HG02798 (cell line): ENCODE measurements at regions not wholly inside any gene's neighbourhood (a gene's known extent, or its start where the extent isn't known, plus 50 kb on each side); places are given as distances from the start of the nearest gene placed in this dataset.

Experiments used
- ATAC-seq: cut with Tn5 transposase; IDR thresholded peaks from one replicate; pipeline ENCODE4 v1.9.1; 2021; ENCODE audit warnings: mild to moderate bottlenecking; ENCODE audit not compliant: unreplicated experiment, poor library complexity

- ATAC-seq = no peak
Measured at GRCh38 chr3:56986347-56986746, 74.1 kb upstream of the SPATA12 start.

- no peak for ATAC-seq
Measured at GRCh38 chr3:56985878-56986277, 74.6 kb upstream of the SPATA12 start.

- no peak for ATAC-seq
Measured at GRCh38 chr3:56985460-56985859, 75.0 kb upstream of the SPATA12 start.

GRCh38 chr3:56983427-56983826 is 77.0 kb upstream of the SPATA12 start:
- ATAC-seq = no peak

- ATAC-seq = no peak
Measured at GRCh38 chr3:56981445-56982230, 78.8 kb upstream of the SPATA12 start.

- ATAC-seq = no peak
Measured at GRCh38 chr3:56980798-56981390, 79.6 kb upstream of the SPATA12 start.

GRCh38 chr3:56980243-56980642 is 80.2 kb upstream of the SPATA12 start:
- ATAC-seq = no peak

- no peak for ATAC-seq
Measured at GRCh38 chr3:56979791-56980190, 80.7 kb upstream of the SPATA12 start.

GRCh38 chr3:56977561-56977889 is 82.9 kb upstream of the SPATA12 start:
- no peak for ATAC-seq

- ATAC-seq = no peak
Measured at GRCh38 chr3:56976651-56977560, 83.6 kb upstream of the SPATA12 start.

- ATAC-seq = no peak
Measured at GRCh38 chr3:56975567-56975966, 84.9 kb upstream of the SPATA12 start.

GRCh38 chr3:56974247-56974930 is 86.1 kb upstream of the SPATA12 start:
- no peak for ATAC-seq

GRCh38 chr3:56971816-56972215 is 88.6 kb upstream of the SPATA12 start:
- ATAC-seq = no peak

GRCh38 chr3:56971261-56971660 is 89.2 kb upstream of the SPATA12 start:
- no peak for ATAC-seq

GRCh38 chr3:56970461-56970879 is 90.0 kb upstream of the SPATA12 start:
- peak; percentile 53 for ATAC-seq

- no peak for ATAC-seq
Measured at GRCh38 chr3:56969851-56970250, 90.6 kb upstream of the SPATA12 start.

- no peak for ATAC-seq
Measured at GRCh38 chr3:56966509-56966908, 94.0 kb upstream of the SPATA12 start.

- no peak for ATAC-seq
Measured at GRCh38 chr3:56966104-56966503, 94.4 kb upstream of the SPATA12 start.

GRCh38 chr3:56962922-56963321 is 97.5 kb upstream of the SPATA12 start:
- no peak for ATAC-seq

GRCh38 chr3:56962206-56962605 is 98.3 kb upstream of the SPATA12 start:
- ATAC-seq = no peak
